A204.1 (cell line): ENCODE measurements at regions not wholly inside any gene's neighbourhood (a gene's known extent, or its start where the extent isn't known, plus 50 kb on each side); places are given as distances from the start of the nearest gene placed in this dataset.

Experiments
- FAIRE-seq: peaks from 2 replicates; lab custom pipeline; 2012; peaks lifted over from hg19 to GRCh38; lab: Jason Lieb, UNC

DNA sequence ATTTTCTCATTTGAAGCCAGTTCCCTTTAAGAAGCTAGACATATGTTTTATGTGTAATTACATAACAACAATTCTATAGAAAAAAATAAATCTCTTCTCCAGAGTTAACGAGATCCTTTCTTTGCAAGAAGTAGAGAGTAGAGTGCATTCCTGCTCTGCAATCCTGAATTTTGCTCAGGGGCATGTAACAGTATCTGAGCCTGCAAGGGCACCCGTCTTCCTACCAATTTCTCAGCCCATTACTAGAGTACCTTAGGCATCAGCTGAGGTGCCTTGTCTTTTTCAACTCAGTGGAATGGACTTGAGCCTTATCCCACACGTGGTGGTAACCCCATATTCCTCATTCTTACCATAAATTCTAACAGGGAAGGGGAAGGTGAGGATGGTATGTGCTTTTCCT lies 205.9 kb downstream of the IKZF2 start:
- no peak for FAIRE-seq

DNA sequence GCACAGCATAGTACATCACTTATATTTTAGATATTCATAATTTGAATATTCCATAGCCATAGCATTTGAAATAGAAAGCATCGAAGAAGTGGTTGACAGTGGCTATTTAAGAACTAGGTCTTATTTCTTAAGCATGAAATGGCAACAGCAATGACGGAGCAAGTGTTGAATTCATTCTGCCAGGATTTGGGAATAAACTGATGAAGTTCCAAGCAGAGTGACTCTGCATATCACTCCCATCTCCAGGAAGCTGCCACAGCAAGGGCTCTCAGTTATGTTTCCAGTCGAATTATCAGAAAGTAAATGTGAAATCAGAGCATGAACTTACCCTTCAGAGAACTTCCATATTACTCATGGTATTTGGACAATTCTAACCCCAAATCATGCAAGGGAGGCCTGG lies 208.1 kb downstream of the IKZF2 start:
- no peak for FAIRE-seq

DNA sequence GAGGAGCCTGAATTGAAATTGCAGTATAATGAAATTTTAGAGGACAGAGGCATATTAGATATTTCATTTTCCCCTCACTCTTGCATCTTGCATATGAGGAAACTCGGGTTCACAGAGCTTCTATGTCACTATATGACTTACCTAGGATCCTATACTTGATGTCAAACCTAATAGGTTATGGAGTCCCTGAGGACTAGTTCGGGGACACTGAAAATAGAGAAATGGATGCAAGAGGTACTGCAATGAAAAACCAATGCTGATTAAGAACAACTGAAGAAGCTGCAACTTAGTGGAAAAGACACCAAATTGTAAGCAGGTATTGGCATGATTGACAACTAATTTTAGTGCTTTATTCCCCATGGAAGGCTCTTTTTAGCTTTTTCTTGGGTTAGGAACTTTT lies 210.1 kb downstream of the IKZF2 start:
- no peak for FAIRE-seq

DNA sequence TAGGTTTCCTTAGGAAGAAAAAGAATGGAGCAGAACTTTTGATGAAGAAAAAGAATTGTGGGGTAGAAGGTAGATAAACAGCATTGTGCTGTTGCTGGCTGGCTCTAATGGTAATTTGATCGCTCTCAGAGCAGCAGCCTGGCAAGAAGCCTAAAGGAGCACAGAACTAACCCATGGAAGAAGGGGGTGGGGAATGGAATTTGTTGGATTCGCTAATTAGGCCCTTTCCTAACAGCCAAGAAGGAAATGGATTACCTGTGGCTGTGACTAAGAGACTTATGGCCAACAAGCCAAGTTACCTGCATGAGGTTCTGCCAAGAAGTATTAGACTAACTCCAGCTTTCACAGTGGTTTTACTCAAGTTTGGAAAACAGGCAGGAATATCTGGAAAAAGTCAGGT lies 210.6 kb downstream of the IKZF2 start:
- no peak for FAIRE-seq

DNA sequence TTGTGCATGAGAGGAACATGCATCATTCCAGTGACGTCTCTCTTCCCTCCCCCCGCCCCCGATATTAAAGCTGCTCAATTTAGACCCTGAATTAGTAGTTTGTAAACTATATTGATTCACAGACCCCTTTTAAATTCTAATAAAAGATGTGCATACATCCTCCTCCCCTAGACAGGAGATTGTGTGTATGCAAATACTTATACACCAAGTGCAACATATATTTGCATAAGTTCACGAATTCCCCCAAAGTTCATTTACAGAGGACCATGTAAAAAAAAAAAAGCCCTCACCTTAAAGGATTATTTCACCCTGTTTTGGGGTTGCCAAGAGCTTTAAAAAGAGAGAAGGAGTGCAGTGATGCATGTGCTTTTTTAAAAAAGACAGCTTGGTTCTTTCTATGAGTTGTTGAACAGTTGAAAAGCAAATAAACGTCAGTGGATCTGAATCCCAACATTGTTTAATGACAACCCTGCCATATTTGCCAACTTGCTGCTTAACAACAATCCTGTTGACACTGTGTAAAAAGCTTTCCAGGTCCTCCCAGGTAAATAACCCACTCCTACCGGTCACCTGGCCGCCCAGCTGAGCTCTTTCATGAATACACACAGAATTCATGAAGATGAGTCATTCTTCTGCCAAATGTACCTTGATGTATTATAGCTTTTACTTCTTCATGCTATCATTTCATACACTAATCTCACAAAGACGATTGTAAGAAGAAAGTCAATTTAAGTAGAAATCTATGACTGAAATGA lies 211.5 kb downstream of the IKZF2 start:
- FAIRE-seq, result no peak

DNA sequence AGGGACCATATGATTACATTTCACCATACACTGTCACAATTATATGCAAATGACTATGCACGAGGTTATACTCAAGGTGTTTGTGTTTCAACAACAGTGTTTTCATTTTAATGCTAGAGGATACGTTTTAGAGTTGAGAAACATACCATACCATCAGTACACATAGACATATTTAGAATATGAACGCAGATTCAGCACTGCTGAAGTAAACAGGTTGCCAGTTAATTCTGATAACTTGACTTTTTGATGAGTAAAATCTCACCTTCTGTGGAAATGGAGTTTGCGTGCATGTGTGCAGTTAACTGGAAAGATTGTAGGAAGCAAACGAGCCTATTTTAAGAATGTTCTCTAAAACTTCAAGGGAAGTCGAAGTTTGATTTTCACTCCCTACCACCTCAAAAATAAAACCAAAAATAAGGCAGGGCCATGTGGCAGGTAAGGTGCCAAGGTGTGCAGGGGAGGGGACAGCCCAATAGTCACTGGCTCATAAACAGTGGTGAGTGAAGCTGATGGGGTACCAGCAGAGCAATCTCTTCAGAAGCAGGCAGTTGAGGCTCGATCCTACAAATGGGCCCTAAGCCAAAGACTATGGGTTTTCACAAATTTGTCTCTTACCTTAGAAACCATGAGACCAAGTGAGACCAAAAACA lies 213.1 kb downstream of the IKZF2 start:
- no peak for FAIRE-seq

DNA sequence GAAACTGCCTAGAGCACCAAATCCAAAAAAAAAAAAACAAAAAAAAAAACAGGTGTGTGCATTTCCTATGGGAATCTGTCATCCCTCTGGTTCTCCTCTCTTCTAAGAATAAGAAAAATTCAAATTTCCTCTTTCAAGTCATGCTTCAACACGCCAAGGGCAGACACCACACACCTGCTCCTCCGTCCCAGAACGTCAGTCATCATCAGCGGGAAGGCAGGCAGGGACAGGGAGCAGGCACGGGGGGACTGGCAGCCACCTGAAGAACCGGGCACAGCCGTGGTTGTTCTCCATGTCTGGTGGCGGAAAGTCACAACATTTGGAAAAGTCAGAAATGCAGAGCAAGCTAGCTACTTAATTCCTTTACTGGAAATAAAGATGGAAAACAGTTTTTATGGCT lies 214.8 kb downstream of the IKZF2 start:
- no peak for FAIRE-seq

DNA sequence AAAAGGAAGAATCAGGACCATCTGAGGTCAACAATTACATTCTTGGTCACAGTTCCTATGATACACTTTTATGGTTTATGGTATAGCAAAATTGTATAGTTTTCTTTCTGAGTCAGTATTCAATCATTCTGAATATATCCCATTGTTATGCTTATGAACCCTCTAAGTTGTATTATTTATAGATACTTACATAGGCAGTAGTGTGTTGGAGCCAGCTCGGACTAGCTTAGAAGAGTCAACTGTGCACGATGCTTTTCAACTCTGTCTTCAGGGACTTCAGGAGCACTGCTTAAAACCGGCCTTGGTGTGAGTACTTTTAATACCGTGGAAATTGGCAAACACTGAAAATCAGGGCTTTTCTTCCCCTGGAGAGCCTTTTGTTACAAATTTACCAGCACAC lies 215.7 kb downstream of the IKZF2 start:
- FAIRE-seq, result no peak

DNA sequence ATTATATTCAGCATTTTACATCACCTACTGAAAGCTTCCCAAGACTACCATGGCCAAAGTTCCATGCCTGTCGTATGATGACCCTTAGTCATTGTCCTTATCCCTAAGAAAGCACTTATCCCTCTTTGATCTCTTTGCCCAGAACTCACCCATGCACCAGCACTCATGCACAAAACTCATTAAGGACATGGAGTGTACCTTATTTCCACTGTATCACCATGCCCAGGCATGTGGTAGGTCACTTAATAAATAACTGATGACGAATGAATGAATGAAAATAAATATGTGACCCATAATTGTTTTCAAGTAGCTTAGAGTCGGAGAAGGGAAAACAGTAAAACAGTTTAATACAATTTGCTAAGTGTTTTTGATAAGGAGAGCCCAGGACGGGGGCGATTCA lies 220.1 kb downstream of the IKZF2 start:
- FAIRE-seq, result no peak

DNA sequence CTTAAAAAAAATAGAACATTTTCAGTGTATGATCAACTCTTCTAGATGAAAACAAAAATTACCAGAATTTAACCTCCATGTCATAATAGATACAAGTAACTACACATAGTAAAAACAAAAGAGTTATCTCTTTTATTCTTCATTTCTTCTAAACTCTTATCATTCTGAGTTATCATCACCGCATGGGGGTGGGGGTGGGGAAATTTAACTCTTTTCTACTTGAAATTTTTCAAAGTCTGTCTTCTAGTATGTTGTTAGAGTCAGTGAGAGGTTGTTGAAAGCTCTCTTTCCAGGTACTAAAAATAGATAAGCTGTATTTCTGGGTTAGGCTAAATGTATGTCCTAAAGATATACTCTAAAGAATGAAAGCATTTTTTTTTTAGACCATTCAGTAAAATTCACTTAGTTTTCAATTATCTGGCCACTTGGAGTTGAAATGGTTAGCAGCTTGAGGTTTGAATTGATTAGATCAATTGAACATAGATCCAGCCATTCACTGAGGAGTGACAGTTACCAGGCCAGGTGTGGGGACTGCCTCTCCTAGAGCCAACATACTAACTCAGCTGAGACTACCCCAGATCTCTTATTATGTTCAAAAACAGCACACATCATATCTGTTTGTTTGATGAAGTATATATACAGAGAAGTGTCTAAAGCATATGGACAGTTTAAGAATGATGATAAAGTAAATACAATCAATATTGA lies 220.7 kb downstream of the IKZF2 start:
- FAIRE-seq, result no peak

DNA sequence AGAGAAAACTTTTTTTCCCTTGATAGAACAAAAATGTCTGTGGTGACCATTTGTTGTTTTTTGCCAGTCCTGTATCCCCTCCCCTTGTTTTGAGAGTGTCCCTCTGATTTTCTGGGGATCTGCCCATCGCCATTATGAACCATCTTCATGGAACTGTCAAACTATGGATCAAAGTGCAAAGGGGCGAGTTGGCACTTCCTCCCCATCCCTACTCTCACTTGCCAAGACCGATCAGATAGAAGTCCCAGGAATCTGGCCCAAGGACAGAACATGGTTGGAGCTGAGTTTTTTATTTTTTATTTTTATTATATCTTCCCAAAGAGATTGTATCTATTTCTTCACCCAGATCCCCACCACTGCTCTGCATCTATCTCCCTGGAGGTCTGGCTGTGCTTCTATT lies 221.4 kb downstream of the IKZF2 start:
- FAIRE-seq, result no peak

DNA sequence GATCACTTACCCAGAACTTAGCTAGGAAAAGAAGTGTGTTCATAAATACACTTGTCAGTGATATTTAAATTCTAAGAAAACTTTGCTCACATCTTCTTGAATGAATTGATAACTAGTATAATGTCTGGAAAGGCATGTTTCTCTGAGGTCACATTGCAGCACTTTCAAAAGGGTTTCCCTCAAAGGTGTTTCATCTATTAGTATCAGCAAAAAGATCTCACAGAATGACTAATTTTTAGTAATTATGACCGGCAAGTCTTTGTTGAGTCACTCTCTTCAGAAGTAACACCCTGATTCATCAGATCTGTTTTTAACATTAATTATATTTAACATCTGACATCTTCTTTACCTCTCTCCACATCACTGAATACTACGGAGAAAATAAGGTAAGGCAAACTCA lies 222.3 kb downstream of the IKZF2 start:
- FAIRE-seq, result no peak

DNA sequence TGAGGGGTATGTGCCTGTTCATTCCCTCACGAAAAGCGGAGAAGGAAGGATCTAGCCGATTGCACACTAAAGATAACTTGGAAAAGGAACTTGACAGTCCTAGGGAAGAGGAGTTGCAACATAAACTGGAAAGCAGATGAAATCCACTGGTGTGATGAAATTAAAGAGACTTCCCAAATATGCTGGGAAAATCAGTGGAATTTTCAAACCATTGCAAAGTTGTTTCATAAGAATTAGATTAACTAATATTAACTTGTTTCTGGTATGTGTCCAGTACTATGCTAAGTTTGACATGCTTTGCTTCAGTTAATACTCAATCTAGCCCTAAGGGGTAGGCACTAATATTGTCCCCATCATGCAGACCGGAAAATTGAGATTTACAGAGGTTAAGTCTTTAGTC lies 222.7 kb downstream of the IKZF2 start:
- FAIRE-seq, result no peak

DNA sequence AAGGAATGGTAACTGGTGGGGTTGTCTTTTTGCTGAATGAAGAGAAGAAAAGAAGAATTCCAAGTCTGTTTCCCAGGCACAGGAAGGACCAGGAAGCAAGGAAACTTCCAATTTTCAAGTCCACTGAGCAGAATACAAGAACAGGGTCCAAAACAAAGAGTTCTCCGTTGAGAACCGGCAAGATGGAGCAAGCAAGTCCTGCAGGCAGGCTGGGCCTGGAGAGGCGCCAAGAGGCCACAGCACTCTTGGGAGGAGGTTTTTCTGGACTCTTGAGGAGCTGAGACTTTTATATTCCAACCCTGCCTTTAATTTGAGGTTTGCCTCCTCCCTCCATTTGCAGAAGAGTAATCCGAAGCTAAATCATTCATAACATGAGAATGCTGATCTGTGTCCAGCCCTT lies 224.5 kb downstream of the IKZF2 start:
- FAIRE-seq, result no peak

DNA sequence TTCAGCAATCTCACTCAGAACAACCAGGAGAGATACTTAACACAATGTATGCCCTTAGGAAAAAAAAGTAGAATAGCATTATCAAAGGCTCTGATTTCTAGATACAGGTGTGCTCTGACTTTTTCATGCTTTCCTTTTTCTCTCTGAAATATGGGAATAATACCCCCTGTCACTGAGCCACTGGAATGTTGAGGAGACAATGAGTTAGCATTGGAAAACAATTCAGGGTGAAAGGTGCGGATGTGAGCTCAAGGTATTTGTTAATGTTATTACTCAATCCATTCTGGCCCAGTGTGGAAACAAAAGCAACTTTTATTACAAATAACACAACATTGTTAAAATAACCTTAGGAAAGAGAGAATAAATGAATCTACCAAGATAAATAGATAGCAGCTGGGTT lies 228.0 kb downstream of the IKZF2 start:
- FAIRE-seq, result no peak

DNA sequence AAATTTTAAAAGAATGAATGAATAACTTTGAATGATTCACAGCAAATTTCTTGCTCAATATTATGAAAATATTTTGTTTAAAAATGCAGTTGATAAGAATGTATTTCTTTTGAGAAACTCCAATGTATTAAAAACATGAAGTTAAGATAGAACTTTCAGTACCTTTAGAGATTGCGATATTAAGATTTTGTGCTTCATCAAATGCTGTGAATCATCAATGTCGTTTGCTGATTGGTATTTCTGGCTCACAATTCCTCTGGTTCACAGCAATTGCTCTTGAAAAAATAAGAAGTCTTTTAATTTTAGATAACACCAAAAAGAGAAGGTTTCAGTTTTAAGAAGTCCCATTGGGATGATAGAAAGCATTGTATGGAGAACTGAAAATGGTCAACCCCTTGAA lies 228.7 kb downstream of the IKZF2 start:
- no peak for FAIRE-seq

DNA sequence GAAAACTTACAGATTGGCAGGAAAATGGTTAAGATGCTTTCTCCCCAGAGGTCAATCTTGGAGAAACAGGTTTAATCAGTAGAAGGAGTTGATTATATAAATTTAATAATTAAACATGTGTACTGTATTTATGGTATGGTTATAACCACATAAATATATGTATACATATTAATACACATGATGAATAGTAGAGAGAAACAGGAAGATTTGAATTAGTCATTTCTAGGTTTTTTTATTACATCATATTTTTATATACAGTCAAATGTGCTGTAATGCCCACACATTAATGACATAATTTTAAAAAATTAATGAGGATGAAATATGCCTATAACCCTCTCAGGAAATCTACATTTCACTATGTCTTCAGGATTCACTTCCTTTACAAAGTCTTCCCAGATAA lies 229.7 kb downstream of the IKZF2 start:
- no peak for FAIRE-seq

DNA sequence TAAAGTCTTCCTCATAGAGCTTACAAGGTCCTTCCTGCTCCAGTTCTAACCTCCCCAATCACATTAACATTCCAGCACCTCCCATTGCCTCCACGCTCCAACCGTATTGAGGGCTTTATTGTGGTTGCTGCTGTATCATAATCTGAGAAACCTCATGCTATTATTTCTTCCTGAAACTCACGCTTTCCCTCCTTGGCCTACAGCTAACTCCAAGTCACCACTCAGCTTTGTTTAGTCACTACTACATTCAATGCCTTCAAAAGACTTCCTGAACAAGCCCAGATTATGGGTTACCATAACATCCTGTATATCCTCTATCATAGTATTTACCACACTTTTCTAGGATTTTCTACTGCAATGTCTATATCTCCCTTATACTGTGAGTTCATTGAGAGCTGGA lies 230.4 kb downstream of the IKZF2 start:
- FAIRE-seq, result no peak

DNA sequence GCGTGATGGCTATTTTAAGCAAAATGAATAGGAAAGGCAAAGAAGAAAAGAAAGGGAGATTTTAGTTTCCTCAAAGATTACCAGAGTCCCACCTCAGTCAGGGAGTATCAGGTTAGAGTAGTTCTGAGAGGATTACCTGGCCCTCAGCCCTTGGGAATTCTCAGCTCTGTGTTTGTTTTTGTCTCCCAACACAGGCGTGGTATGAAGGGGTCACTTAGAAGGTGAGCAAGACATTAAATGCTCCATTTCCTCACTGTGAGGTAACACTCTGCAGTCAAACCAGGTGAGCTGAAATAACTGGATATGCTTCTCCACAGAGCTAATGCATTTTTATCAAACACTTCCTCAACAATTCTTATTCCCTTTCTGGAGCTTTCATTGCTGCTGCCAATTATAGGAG lies 232.2 kb downstream of the IKZF2 start:
- FAIRE-seq, result no peak

DNA sequence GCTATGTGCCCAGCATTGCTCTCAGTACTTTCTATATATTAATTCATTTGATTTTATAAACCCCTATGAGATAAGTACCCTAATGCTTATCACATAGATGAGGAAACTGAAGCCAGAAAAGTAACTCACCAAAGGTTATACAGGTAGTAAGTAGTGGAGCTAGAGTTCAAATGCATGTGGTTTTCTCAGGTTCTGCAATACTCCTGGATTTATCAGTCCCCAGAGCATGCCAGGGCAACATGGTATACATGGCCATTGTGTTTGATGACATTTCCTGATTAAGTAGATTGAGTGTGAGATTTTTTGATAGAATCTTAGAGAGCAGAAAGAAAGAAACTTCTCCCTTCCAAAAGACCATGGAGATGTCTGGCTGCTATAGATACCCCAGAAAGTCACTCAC lies 233.1 kb downstream of the IKZF2 start:
- no peak for FAIRE-seq

DNA sequence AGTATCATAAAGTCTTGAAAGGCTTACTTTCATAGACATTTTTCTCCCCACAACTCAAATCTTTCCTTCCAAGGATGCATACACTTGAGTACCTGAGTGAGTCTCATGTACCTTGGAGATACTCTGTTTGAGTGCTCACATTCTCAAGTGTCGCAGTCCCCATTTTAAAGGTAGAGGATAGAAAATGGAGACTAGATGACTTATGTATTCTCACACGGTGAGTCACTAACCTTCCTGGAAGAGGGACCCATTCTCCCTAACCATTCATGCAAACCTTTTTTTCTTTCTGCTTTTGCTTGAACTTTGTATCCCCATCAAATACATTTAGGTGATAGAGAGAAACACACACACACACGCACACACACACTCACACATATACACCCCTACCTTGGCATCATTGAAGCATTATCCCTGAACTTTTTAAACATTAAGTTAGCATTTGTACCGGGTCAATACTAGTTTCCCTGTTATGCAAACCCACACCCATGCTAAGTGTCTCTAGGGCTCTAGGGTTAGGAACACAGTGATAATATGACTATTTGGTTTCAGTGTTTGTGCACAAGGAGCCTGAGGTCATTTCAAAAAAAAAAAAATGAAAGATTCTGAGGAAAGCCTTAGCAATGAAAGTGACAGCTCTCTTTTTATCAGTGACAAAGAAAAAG lies 236.2 kb downstream of the IKZF2 start:
- FAIRE-seq, result no peak

DNA sequence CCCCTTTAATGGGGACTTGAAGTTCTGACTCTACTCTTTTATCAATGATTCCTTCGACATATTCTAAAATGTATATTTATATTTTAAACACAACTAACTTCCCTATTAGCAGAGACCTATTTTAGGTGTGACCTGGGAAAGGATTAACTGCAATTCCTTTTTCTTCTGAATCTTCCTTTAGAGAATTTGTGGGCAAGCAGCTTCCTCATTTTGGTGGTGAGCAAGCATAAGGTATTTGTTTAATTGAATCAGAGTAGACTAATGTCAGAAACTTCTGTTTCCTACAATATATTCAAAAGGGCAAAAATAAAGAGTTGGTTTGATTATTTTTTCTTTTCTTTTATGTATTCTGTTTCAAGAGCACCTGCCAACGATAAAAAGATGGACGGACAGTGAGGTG lies 237.0 kb downstream of the IKZF2 start:
- no peak for FAIRE-seq

DNA sequence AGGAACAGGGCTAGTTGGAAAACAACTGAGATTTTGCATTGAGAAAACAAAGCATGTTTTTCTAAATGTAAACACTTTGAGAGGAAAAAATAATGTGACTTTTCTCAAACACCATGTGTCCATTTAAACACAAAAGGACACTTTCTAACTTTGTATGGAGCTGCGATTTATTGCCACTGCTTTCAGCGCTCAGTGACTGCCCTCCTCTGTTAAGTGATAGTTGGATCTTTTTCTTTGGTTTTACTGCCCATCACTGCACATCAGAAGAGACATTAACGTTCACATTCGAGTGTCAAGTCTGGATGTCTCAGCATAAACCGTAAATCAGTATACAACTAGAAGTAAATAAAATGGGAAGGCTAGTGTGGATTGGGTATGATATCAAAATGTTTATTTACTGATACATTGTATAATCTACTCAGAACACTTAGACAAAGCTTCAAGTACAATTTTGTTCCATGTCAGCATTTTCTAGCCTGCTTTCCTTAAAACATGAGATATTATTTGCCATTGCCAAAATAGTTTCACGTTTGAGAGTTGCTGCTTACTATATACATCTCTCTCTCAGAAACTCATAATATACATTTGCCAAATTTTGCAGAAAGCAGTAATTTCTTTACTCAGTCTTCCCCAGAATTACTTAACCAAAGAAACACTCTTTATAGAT lies 237.6 kb downstream of the IKZF2 start:
- FAIRE-seq, result no peak
